ENCODE measurements at regions not wholly inside any gene's neighbourhood (a gene's known extent, or its start where the extent isn't known, plus 50 kb on each side); places are given as distances from the start of the nearest gene placed in this dataset.
"Not testable (repeated sequence)": the region's sequence is repeated elsewhere in the genome, so short reads cannot be mapped to it uniquely, and the experiment has no call there.

DNA sequence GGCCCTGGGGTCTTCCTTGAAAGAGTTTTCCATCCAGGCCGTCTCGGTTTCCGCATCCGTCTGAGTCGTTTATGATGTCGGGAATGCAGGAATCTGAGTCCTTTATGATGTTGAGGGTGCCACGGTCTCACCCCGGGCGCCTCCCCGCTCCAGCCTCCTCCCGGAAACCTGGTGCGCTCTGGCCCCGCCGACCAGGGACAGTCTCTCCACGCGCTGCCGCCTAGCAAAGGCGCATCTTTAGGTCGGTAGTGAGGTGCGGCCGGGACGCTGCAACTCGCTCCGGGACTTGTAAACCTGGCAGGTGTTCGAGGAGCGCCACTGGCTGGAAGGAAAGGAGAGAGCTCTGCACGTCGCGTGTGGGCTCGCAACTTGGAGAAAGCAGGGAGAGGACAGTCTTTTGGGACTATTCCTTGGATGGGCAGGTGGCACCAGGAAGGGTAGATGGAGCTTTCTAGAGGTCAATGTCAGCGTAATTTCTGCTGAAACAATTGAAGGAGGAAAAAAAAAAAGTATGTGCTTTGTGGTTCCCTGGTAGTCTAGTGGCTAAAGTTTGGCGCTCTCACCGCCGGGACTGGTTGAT is 132.0 kb downstream of the FAM72B start:
- DNase-seq: not testable (repeated sequence)

DNA sequence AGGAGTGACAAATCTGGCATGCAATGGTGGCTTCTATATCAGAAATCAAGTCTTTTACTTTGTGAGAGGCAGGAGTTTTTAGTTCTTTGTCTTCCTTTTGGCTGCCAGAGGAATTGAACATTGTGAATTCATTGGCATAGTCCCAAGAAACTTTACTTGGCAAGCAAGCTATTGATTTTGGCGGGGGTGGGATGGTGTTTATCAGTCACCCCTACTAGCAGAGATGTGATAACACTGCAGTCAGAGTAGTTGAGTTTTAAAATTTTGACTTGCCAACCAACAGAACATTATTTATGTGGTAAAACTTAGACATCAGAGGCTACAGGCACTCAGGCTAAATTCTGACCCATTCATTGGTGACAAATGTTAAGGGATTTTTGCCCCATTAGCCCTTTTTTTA is 129.2 kb downstream of the FAM72B start:
- DNase-seq: not testable (repeated sequence)

DNA sequence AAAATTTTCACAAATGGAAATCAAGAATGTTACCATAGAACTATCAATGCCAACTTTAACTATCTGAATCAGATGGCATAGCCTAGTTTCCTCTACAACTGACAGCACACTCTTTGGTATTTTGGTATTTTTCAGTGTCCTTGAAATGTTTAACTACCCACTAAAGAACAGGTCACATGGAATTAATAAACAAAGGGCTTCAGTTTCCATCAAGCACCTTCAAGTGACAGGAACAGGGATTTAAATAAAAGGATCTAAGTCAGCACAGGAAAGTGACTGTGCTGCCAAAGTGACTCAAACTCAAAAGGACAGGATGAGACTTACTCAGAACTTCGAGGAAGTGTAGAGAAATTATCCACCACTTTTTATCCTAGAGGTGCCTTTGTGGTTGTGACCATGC is 117.2 kb downstream of the FAM72B start:
- not testable (repeated sequence) for DNase-seq

DNA sequence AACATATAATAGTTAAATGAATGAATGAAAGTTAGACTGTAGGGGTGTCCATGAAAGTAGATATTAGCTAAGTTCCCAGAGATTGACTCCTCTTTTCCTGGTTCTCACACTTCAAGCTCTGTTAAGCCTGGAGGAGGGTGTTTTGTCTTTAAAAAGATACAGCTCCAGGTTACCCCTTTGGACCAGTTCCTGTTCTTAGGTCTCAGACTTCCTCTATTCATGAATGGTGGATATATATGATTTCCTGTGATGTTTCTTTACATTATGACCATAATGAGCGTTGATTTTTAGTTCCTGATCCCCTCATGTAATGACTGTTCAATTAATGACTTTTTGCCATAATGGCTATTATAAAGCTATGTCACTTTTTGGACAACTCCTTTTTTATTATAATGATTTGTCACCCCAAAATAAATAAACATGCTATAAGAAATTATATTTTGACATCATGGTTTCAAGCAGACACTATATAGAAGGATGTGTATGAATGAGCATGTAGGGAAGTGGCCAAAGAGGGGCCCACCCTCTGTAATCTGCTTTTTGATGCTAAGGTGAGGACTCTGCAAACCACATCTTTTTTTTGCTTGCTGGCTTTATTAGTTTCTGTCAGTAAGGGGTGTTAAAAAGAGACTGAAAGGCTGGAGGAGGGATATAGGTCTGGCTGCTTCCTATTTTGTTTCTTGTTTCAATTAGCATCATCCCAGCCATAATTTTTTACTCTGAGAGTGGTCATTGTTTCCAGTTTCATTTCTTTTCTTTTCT is 115.2 kb downstream of the FAM72B start:
- not testable (repeated sequence) for DNase-seq

DNA sequence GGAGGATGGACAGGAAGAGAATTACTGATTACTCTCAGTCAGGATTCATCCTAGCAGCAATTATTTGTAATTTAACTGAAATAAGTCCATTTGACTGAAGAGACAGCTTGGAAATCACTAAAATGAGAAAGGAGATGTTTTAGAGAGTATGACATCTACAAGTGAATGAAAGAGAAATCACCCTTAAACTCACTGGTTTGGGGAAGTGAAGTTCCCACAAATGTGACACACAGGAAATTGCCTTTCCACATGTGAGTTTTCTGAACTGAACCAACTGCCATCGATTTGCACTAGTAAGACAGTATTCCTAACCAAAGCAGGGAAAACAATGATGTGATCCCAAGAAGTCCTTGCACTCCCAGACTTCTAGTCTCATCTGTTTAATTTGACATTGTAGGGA is 110.3 kb downstream of the FAM72B start:
- not testable (repeated sequence) for DNase-seq

DNA sequence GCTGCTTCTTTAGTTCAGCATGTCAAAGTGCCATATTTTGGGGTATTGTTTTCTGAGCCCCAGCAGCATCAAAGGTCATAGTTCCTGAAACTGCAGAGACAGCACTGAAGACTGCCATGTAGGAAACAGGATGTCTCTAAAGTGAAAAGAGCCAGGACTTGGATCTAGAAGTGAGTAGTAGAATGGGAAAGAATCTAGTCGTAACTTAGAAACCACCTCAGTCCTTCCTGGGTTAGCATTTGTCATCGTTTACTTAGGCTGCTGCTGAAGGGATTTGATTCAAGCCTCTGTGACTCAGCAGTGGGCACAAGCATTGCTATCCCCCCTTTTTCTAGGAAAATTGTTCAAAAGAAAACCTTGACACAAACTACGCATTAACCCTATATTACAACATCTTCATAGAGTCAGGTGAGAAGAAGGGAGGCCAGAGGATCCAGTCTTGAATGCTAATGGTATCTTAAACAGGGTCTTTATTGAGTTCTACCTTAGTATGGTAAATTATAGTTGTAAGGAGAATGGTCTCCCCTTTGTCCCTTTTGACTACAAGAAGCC is 108.8 kb downstream of the FAM72B start:
- DNase-seq: not testable (repeated sequence)

DNA sequence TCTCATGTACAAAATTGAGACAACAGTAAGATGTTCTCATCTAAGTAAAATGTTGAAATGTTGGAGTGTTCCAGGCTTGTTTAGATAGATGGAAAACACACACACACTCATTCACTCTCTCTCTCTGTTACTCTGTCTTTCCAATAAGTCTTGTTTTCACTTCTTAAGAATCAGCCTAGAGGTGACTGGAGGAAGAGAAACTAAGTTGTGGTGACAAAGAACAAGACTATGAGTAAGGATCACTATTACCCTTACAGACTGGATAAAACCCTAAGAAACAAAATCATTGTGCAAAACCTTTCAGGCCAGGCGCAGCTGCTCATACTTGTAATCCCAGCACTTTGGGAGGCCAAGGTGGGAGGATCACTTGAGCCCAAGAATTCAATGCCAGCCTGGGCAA is 107.5 kb downstream of the FAM72B start:
- not testable (repeated sequence) for DNase-seq

DNA sequence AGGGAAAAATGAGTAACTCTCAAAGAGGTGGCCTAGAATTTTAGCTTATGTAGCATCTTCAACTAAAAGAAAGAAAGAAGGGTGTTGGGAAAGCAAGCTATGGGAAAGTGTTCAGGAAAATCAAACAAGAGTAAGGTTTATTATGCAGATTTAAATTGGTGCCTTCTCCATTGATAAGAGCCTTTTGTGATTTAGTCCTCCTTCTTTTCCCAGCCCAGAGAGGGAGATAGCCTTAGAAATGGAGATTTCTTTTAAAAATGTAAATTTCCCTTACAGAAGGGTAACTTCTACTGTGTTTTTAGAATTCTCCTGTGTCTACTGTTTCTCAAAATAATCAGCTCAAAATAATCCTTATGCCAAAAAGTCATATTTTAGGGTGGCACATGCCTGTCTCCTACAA is 104.5 kb downstream of the FAM72B start:
- not testable (repeated sequence) for DNase-seq

DNA sequence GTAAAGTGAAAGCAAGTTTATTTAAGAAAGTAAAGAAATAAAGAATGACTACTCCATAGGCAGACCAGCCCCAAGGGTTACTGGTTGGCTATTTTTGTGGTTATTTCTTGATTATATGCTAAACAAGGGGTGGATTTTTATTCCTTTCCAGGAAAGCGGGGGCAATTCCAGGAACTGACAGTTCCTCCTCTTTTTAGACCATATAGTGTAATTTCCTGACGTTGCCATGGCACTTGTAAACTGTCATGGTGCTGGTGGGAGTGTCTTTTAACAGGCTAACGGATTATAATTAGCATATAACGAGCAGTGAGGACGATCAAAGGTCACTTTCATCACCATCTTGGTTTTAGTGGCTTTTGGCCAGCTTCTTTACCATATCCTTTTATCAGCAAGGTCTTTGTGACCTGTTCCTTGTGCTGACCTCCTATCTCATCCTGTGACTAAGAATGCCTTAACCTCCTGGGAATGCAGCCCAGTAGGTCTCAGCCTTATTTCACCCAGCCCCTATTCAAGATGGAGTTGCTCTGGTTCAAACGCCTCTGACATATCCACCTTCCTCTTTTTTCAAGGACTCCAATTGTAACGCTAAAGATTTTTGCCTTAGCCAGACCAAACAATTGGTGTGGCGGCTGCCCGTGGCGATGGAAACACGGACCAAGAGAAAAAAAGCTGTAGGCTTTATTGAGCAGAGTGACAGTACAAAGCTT is 103.8 kb downstream of the FAM72B start:
- DNase-seq: peak in 1 of 5 experiments; percentile 4

DNA sequence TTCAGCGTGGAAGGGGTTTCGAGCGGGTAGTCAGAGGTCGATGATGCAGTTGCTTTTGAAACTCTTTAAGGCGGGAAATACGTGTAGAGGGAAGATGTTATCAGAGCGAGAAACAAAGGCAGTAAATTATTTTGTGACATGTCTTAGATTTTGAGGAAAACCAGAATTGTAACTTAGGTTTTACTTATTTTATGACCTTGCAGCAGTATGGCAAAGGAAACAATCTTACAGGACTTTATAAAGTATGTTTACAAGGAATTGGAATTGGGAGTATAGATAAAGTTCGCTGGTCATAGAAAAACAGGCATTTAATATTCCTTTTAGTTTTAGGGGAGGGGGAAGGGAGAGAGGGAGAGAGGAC is 103.3 kb downstream of the FAM72B start:
- peak in 1 of 5 experiments; percentile 5 for DNase-seq

DNA sequence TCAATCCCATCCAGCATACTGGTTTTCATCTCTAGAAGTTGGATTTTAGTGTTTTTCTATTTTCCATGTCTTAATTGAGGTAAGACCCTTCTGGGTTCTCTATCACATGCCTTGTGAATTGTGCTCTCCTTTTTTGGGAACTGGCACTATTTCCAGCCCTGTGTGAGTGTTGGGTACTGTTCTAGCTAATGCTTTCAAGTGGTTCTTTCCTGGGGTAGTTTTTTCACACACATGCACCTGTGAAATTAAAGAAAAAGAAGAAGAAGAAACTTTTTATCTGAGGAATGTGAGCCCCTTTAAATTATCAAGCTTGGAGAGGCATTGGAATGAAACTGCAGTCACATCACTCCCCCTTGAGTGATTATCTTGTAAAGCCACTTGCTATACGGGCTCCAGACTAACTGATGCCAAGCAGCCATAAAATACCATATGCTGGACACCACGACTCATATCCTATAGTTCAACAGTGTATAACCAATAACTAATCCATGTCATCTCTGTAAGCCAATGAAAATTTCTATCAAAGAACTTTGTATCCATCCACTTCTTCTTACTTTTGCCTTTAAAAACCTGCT is 102.4 kb downstream of the FAM72B start:
- not testable (repeated sequence) for DNase-seq

DNA sequence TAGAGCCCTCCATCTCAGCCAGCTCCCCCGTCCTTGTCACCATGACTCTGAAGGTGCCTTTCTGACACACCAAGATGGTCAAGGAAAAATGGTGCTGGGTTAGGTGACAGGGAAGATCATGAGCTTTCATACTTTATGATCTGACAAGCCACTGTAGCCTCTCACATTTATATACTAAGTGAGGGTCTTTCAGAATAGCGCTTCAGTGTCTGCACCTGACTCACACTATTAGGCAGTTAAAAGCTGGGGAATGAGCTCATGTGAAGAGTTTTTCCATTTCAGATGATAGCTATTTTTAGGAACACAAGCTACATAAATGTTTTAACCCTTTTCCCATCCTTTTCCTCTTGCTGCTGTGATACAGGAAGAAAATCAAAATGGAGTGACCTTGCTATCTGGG is 101.1 kb downstream of the FAM72B start:
- not testable (repeated sequence) for DNase-seq

DNA sequence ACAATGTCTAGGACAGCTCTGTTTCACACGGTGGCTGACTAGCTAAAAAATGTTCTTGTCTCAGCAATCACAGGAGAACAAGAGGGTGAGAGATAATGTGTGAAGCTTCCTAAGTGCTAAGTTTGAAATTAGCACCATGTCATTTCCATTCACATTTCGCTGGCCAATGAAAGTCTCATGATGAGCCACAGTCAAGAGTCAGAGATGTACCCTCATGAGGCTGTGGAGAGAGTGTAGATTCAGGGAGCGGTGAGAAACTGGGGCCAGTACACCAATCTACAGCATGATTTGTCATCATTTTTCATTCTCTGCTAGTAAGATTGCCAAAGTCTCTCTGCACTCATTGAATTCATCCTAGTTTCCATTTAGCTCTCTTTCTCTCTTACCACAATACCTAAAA is 97.9 kb downstream of the FAM72B start:
- DNase-seq: not testable (repeated sequence)

DNA sequence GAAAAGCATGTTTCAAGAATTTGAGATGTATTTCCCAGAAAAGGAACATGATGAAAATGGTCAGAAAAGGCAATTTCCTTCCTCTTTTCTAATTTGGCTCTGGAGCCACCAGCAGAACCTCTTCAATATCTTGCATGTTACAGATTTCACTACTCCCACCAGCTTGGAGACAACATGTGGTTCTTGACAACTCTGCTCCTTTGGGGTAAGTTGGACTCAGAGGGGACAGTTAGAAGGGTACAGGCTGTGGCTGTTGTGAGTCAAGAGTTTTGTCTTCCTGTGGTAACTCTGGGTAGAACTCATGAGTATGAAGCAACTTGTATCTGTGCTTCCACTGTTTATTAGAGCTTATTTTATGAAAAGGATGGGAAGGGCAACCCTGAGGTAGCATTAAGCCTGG is 96.9 kb downstream of the FAM72B start:
- not testable (repeated sequence) for DNase-seq

DNA sequence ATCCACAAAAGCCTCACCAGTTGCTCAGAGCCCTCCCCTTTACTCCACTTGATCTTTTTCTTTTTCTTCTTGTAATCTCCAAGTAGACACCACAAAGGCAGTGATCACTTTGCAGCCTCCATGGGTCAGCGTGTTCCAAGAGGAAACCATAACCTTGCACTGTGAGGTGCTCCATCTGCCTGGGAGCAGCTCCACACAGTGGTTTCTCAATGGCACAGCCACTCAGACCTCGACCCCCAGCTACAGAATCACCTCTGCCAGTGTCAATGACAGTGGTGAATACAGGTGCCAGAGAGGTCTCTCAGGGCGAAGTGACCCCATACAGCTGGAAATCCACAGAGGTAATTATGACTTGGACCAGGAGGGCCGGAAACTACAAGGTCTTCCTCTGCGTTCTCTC is 95.6 kb downstream of the FAM72B start:
- DNase-seq: not testable (repeated sequence)

DNA sequence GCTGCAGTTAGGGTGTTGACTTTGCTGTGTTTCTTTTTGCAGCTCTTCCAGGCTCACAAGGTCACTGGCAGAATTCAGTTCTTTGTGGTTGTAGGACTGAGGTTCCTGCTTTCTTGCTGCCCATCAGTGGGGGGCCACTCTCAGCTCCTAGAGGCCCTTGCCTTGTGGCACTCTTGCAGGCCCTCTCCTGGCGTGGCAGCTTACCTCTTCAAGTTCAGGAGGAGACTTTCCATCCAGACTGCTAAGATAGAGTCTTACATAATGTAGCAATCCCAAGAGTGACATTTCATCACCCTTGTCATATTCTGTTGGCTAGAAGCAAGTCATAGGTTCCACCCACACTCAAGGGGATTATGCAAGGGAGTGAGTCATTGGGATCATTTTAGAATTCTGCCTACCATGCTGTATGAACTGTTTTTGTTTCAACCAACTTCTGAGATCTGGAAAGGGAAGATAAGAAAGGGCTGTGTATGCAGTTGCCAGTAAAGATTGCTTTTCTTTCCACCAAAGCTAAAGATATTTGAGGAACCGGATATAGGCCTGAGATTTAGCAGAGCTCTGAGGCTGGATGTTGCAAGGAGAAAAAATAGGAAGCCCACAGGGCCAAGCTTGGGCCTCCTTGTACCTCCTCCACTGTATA is 91.7 kb downstream of the FAM72B start:
- not testable (repeated sequence) for DNase-seq

DNA sequence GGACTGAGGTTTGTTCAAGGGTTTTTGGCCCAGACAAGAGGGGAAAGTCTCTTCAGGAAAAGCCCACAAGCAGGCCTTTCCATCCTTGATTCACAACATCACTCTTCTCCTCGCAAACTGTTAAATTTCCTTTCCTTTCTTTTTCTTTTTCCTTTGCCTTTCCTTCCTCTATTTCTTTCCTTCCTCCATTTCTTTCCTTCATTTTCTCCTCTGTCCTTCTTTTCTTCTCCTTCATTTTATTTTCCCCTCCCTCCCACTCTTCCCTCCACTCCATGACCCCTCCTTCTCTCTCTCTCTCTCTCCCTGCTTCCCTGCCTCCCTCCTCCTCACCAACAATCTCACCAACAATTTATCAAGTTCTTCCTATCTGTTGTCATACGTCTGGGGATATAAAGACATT is 89.1 kb downstream of the FAM72B start:
- DNase-seq: not testable (repeated sequence)

DNA sequence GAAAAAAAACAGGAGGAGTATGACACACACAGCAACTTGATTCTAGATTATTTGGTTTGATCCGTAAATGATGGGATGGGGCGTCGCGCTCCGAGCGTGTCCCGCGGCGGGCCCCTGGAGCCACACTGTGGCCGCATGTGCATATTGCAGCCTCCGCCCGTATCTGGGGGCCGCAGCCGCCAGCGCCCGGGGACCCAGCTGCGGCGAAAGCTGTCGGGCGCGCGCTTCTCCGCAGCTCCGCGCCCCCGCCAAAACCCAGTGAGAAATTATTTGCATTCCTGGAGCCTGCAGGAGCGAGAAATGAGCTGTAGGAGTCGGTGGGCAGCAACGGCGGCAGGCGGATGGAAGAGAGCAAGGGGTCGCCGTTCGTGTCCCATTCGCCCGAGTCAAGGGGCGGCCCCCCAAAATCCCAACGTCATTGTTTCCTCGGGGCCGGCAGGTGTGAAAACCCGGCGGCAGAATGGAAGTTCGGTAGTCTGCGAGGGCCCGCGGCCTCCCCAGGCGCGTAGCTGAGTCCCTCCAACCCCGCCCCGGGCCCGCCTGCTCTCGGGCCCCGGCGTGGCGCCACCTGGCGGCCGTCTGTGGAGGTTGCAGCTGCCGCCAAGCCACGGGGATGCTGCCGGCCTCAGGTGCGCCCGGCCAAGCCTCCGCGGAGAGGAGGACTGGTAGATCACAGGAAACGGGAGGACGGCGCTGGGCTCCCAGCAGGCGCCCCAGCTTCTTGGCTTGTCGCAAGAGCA is 86.8 kb downstream of the FAM72B start:
- peak; percentile 68 to 81 (median 72) for DNase-seq

DNA sequence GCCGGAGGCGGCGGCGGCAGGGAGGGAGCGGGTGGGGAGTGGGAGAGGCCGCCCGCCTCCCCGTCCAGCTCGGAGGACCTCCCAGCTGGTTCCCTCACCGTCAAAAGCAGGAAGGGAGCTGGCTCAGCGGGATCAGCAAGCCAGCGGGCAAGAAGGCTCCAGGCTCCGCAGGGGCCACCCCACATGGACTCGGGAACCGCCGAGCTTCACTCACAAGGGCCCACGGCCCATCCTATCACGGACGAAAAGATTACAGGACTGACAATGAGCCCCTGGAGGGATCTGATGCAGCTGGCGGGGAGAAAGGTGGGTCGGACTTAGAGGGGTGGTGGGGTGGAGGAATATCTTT is 86.3 kb downstream of the FAM72B start:
- DNase-seq: peak in 1 of 5 experiments; percentile 3

DNA sequence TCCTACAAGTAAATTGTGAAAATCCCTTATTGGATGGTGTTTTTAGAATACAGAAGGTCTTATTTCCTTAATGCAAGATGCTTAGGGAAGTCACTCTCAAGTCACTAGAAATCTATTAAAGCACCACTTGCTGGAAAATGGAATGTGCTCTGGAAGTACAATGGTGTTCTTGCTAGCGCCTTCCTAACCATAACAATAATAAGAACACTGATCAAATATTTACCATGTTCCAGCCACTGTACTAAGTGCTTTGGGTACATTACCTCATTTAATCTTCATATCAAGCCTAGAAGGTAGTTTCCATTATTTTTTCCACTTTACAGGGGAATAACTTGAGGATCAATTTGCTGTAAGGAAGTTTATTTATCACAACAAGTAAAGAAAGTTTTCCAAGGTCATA is 75.1 kb downstream of the FAM72B start:
- not testable (repeated sequence) for DNase-seq

DNA sequence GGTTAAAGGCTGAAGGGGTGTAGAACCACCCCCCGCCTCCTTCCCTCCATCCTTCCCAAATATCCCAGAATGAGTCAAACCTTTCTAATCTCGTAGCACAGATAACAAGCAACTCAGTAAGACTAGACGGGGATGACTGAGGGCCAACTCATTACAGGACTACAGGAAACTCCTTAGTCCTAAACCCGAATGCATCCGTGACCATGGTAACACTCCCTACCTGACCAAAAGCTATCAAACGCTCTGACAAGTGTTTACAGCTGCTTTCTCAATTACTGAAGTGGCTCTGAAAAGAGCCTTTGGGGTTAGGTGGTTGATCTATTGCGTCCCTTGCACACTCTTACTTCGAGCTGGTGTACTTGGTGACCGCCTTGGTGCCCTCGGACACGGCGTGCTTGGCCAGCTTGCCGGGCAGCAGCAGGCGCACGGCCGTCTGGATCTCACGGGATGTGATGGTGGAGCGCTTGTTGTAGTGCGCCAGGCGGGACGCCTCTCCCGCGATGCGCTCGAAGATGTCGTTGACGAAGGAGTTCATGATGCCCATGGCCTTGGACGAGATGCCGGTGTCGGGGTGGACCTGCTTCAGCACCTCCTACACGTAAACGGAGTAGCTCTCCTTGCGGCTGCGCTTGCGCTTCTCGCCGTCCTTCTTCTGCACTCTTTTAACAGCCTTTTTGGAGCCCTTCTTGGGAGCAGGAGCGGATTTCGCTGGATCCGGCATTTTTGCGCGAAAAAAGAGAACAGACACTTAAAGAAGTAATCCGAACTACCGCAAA is 67.4 kb downstream of the FAM72B start:
- not testable (repeated sequence) for DNase-seq

All from T-helper 2 cell (primary cell).